Keratinocyte (primary cell): ENCODE measurements at regions not wholly inside any gene's neighbourhood (a gene's known extent, or its start where the extent isn't known, plus 50 kb on each side); places are given as distances from the start of the nearest gene placed in this dataset.

Experiments
- DNase-seq: peaks from one replicate; pipeline ENCODE4 v3.0.0-alpha.2; 2011; ENCODE audit warnings: low read depth, missing footprints, low spot score
- FAIRE-seq: peaks from 2 replicates; lab custom pipeline; 2011; peaks lifted over from hg19 to GRCh38; lab: Jason Lieb, UNC
- H2AFZ ChIP-seq: 2 replicates; pipeline ENCODE4 v1.6.0; 2012; ENCODE audit warnings: low read length, control low read depth, inconsistent platforms; ENCODE audit not compliant: control insufficient read depth
- H3K27ac ChIP-seq: 2 replicates; pipeline ENCODE4 v1.5.1; 2011; ENCODE audit warnings: low read length; ENCODE audit not compliant: control insufficient read depth, insufficient read depth
- H3K27me3 ChIP-seq: 3 replicates; pipeline ENCODE4 v1.6.0; 2011; ENCODE audit warnings: low read length; ENCODE audit not compliant: control insufficient read depth, insufficient read depth; ENCODE audit errors: extremely low read depth
- H3K36me3 ChIP-seq, 2 experiments: 2 replicates in 1 of 2; 3 replicates in 1 of 2; pipeline ENCODE4 v1.5.1; 2011; ENCODE audit warnings: low read length in 2 of 2, mild to moderate bottlenecking in 1 of 2; ENCODE audit not compliant: control insufficient read depth in 2 of 2, insufficient read depth in 2 of 2; ENCODE audit errors: extremely low read depth in 1 of 2
- H3K4me1 ChIP-seq: 3 replicates; pipeline ENCODE4 v1.5.1; 2011; ENCODE audit warnings: low read length; ENCODE audit not compliant: control insufficient read depth, insufficient read depth; ENCODE audit errors: extremely low read depth
- H3K4me2 ChIP-seq: 3 replicates; pipeline ENCODE4 v1.6.0; 2011; ENCODE audit warnings: low read depth, low read length; ENCODE audit not compliant: control insufficient read depth, insufficient read depth; ENCODE audit errors: extremely low read depth
- H3K4me3 ChIP-seq, 3 experiments: fragments of 200-600 bp in 1 of 3; sonication (generic) in 1 of 3; 2 replicates in 2 of 3; 3 replicates in 1 of 3; pipeline ENCODE4 v1.5.1; 2011 to 2016; ENCODE audit warnings: low read length in 3 of 3, mild to moderate bottlenecking in 3 of 3, control low read depth in 2 of 3, inconsistent platforms in 1 of 3, low read depth in 1 of 3, mixed read lengths in 1 of 3, mixed run types in 1 of 3, moderate library complexity in 1 of 3; ENCODE audit not compliant: control insufficient read depth in 2 of 3, insufficient read depth in 2 of 3; ENCODE audit errors: extremely low read depth in 1 of 3
- H3K79me2 ChIP-seq: 2 replicates; pipeline ENCODE4 v1.6.0; 2012; ENCODE audit warnings: low read length; ENCODE audit not compliant: control insufficient read depth, insufficient read depth
- H3K9ac ChIP-seq: 3 replicates; pipeline ENCODE4 v1.6.0; 2011; ENCODE audit warnings: low read length; ENCODE audit not compliant: control insufficient read depth, insufficient read depth; ENCODE audit errors: extremely low read depth
- H3K9me1 ChIP-seq: 3 replicates; pipeline ENCODE4 v1.6.0; 2011; ENCODE audit warnings: low read length; ENCODE audit not compliant: control insufficient read depth, insufficient read depth; ENCODE audit errors: extremely low read depth
- H3K9me3 ChIP-seq: 2 replicates; pipeline ENCODE4 v1.5.1; 2012; ENCODE audit warnings: low read depth, low read length; ENCODE audit not compliant: control insufficient read depth
- H4K20me1 ChIP-seq: 3 replicates; pipeline ENCODE4 v1.6.0; 2011; ENCODE audit warnings: low read length; ENCODE audit not compliant: control insufficient read depth, insufficient read depth; ENCODE audit errors: extremely low read depth
- CTCF ChIP-seq, 3 experiments: IDR thresholded peaks in 1 of 3; conservative IDR thresholded peaks in 1 of 3; optimal IDR thresholded peaks in 1 of 3; 2 replicates in 2 of 3; 3 replicates in 1 of 3; pipeline versions ENCODE3 to v1.5.1; 2011; ENCODE audit warnings: low read length in 3 of 3, mild to moderate bottlenecking in 3 of 3, moderate library complexity in 2 of 3, control low read depth in 1 of 3, inconsistent platforms in 1 of 3; ENCODE audit not compliant: insufficient read depth in 2 of 3; ENCODE audit errors: extremely low read depth in 1 of 3
- EZH2 ChIP-seq: IDR thresholded peaks from one replicate; pipeline ENCODE4 v1.6.1; 2012; ENCODE audit warnings: inconsistent platforms, mild to moderate bottlenecking, low read length, moderate library complexity
- dilution Hi-C: fragments of 300-500 bp; cut with MboI; formaldehyde crosslinking; loops from one replicate; pipeline ENCODE4 v1.7.0; 2020; ENCODE audit warnings: low sequenced_read_pairs; ENCODE audit not compliant: extremely low pct_ligation_motif_present

- H3K79me2 ChIP-seq, result no peaks in the 10 kb centered on the region
- H3K9ac ChIP-seq, result no peak overlapping the region
- no peaks in the 10 kb centered on the region for H3K27me3 ChIP-seq
- no peak for TF ChIP-seq EZH2
- TF ChIP-seq CTCF (optimal IDR thresholded peaks at IDR 0.05 in 1 of 3, IDR thresholded peaks at IDR 0.05 in 1 of 3, conservative IDR thresholded peaks at IDR 0.05 in 1 of 3; ENCODE audit: extremely low read depth in 1 of 3, insufficient read depth in 2 of 3, low read length in 3 of 3), result no peak
- H3K4me1 ChIP-seq, result peaks cover 6% of the 10 kb centered on the region
- FAIRE-seq (no peak), DNase-seq (no peak)
- no peaks in the 10 kb centered on the region for H3K9me1 ChIP-seq
- no peaks in the 10 kb centered on the region for H4K20me1 ChIP-seq
- no peaks in the 10 kb centered on the region for H3K36me3 ChIP-seq
- no peak overlapping the region for H2AFZ ChIP-seq
- H3K27ac ChIP-seq, result no peak overlapping the region
- dilution Hi-C loops, result no loop called here
- no peak overlapping the region for H3K4me2 ChIP-seq
- no peaks in the 10 kb centered on the region for H3K9me3 ChIP-seq
- H3K4me3 ChIP-seq, result no peak overlapping the region
Measured at GRCh38 chr12:92335831-92336230, 190.2 kb upstream of the BTG1 start.

- H3K9ac ChIP-seq, result no peak overlapping the region
- FAIRE-seq (no peak), DNase-seq (no peak)
- no peaks in the 10 kb centered on the region for H4K20me1 ChIP-seq
- no peak overlapping the region for H3K4me3 ChIP-seq
- no peaks in the 10 kb centered on the region for H3K27me3 ChIP-seq
- no peak overlapping the region for H2AFZ ChIP-seq
- no peak overlapping the region for H3K4me2 ChIP-seq
- H3K9me1 ChIP-seq, result no peaks in the 10 kb centered on the region
- H3K9me3 ChIP-seq, result no peaks in the 10 kb centered on the region
- no peak overlapping the region for H3K27ac ChIP-seq
- H3K4me1 ChIP-seq, result no peaks in the 10 kb centered on the region
- dilution Hi-C loops, result no loop called here
- H3K36me3 ChIP-seq, result no peaks in the 10 kb centered on the region
- H3K79me2 ChIP-seq, result no peaks in the 10 kb centered on the region
- TF ChIP-seq EZH2 (no peak), CTCF (optimal IDR thresholded peaks at IDR 0.05 in 1 of 3, IDR thresholded peaks at IDR 0.05 in 1 of 3, conservative IDR thresholded peaks at IDR 0.05 in 1 of 3; ENCODE audit: extremely low read depth in 1 of 3, insufficient read depth in 2 of 3, low read length in 3 of 3) (no peak)
Measured at GRCh38 chr12:92334552-92334951, 188.9 kb upstream of the BTG1 start.
